ENCODE measurements at regions not wholly inside any gene's neighbourhood (a gene's known extent, or its start where the extent isn't known, plus 50 kb on each side); places are given as distances from the start of the nearest gene placed in this dataset.

GRCh38 chr10:78359640-78360091 lies 326.0 kb downstream of the RPS24 start:
- TF ChIP-seq REST (IDR thresholded peaks at IDR 0.05; ENCODE audit: insufficient read depth in 1 of 2, low read depth in 2 of 2, low read length in 2 of 2): no peak
- no peak for TF ChIP-seq TAF1 (IDR thresholded peaks at IDR 0.05; ENCODE audit: borderline replicate concordance, insufficient read depth, low read length)
